Heart left ventricle (tissue), 16 donors: ENCODE measurements at regions not wholly inside any gene's neighbourhood (a gene's known extent, or its start where the extent isn't known, plus 50 kb on each side); places are given as distances from the start of the nearest gene placed in this dataset.

ENCODE experiments used
- ATAC-seq, 4 donors: fragments of 200-7000 bp; cut with Tn5 transposase; one replicate each; pipeline ENCODE4 v1.9.1; 2020 to 2022; ENCODE audit warnings: moderate library complexity in 4 of 4, mild to moderate bottlenecking in 3 of 4, moderate number of reproducible peaks in 1 of 4
- DNase-seq, 5 donors: peaks; one replicate each; pipeline ENCODE4 v3.0.0-alpha.2; 2020
- H3K27ac ChIP-seq, 12 donors: fragments of 200-600 bp; sonication (generic) in 4 of 12; one replicate each; pipeline versions ENCODE4 v1.5.0 to v1.8.0; 2016 to 2022; ENCODE audit warnings: mild to moderate bottlenecking in 2 of 12
- H3K27me3 ChIP-seq, 9 donors: fragments of 200-600 bp; sonication (generic) in 2 of 9; one replicate each; pipeline versions ENCODE4 v1.5.1 to v1.8.0; 2016 to 2022; ENCODE audit warnings: mild to moderate bottlenecking in 3 of 9
- H3K36me3 ChIP-seq, 9 donors: fragments of 200-600 bp; sonication (generic) in 2 of 9; one replicate each; pipeline versions ENCODE4 v1.5.0 to v1.8.0; 2018 to 2022; ENCODE audit warnings: mild to moderate bottlenecking in 2 of 9
- H3K4me1 ChIP-seq, 12 donors: fragments of 200-600 bp; sonication (generic) in 4 of 12; one replicate each; pipeline versions ENCODE4 v1.5.0 to v1.8.0; 2016 to 2022; ENCODE audit warnings: mild to moderate bottlenecking in 3 of 12
- H3K4me3 ChIP-seq, 12 donors: fragments of 200-600 bp; sonication (generic) in 4 of 12; one replicate each; pipeline versions ENCODE4 v1.5.0 to v1.8.0; 2017 to 2022; ENCODE audit warnings: mild to moderate bottlenecking in 9 of 12, moderate library complexity in 4 of 12
- H3K9me3 ChIP-seq, 12 donors: fragments of 200-600 bp; sonication (generic) in 4 of 12; one replicate each; pipeline versions ENCODE4 v1.5.0 to v1.8.0; 2016 to 2022; ENCODE audit warnings: mild to moderate bottlenecking in 1 of 12
- CTCF ChIP-seq, 12 donors: fragments of 200-600 bp; sonication (generic) in 4 of 12; IDR thresholded peaks; one replicate each; pipeline versions ENCODE4 v1.5.0 to v1.8.0; 2018 to 2022; ENCODE audit warnings: antibody characterized with exemption in 12 of 12, mild to moderate bottlenecking in 5 of 12
- POLR2A ChIP-seq, 2 donors: fragments of 450-650 bp; IDR thresholded peaks; one replicate each; pipeline ENCODE4 v1.6.1; 2017; ENCODE audit warnings: antibody characterized with exemption in 2 of 2, mild to moderate bottlenecking in 2 of 2, moderate library complexity in 2 of 2
- WGBS, 4 donors: extraction: QIAGEN DNeasy Blood & Tissue Kit in 2 of 4; methylation state at CpG; one replicate each; pipeline versions ENCODE4 v1.1.5 to v1.1.7; 2013 to 2018; 5-methylcytosine and 5-hydroxymethylcytosine counted together
- intact Hi-C, 10 donors: fragments of 100-400 bp; cut with DNase I; formaldehyde crosslinking; loops; one replicate each; pipeline versions ENCODE4 v1.11.1 to v1.14.2; 2022
- donor health status: ischemic (EF 13 %, LVEDD 7.1; RV severe dilation, severe dysfunction).
- donor health status: healthy with polysubstance abuse.
- donor health status: DM: no; HTN: yes; CAD: no.
- donor health status: DM: no; HTN: no; CAD: no.
- donor health status: ischemic (EF 25% LVEDD 6.9; RV normal size, moderate dysfunction).
- donor health status: ischemic (EF 25% LVEDD 5.7; RV mildly dilated, moderate dysfunction).
- donor health status: healthy.
- donor health status: DM: yes; HTN: yes; CAD: no.
- donor health status: ischemic (EF 35%, LVEDD 5.7; RV mildly dilated, moderate dysfunction).
- donor health status: nonischemic (EF 11% LVEDD 7.7; RV severe dilation, severe dysfunction).
- donor health status: DM: yes; HTN: yes; CAD: no.
- donor health status: PGD.
- donor health status: ischemic (EF 29% LVEDD 5.4; RV normal size, mild dysfunction).
- donor health status: nonischemic (EF 23%, LVEDD 6.1; RV moderate dilation, normal function).

GRCh38 chr6:15948930-15949900, 179.7 kb upstream of the MYLIP start:
- ATAC-seq, result peak in 2 of 4 donors; percentile 11 to 29
- H3K4me1 ChIP-seq, result peaks cover 0 to 34% (median 15%) of the 10 kb centered on the region in 12 donors
- H3K36me3 ChIP-seq, result no peaks in the 10 kb centered on the region
- no peaks in the 10 kb centered on the region for H3K9me3 ChIP-seq
- no peak for TF ChIP-seq CTCF (IDR thresholded peaks at IDR 0.05)
- TF ChIP-seq POLR2A (IDR thresholded peaks at IDR 0.05), result no peak
- intact Hi-C loops, result no loop called here
- H3K4me3 ChIP-seq, result no peak overlapping the region
- no peak for DNase-seq
- 55 to 65% (median 60%) methylated on average over 10 of the region's 10 CpGs for WGBS, 4 donors
- H3K27me3 ChIP-seq, result no peaks in the 10 kb centered on the region
- no peak overlapping the region for H3K27ac ChIP-seq

- H3K4me1 ChIP-seq, result peaks cover 0 to 21% (median 7%) of the 10 kb centered on the region in 12 donors
- intact Hi-C loops, result no loop called here
- H3K4me3 ChIP-seq, result no peak overlapping the region
- DNase-seq (no peak), ATAC-seq (no peak)
- TF ChIP-seq POLR2A (IDR thresholded peaks at IDR 0.05) (no peak), CTCF (IDR thresholded peaks at IDR 0.05) (no peak)
- no peaks in the 10 kb centered on the region for H3K9me3 ChIP-seq
- H3K27ac ChIP-seq, result no peak overlapping the region
- 97 to 99% (median 98%) methylated on average over 4 of the region's 4 CpGs for WGBS, 4 donors
- H3K36me3 ChIP-seq, result no peaks in the 10 kb centered on the region
- no peaks in the 10 kb centered on the region for H3K27me3 ChIP-seq
Measured at GRCh38 chr6:15947923-15948322, 181.0 kb upstream of the MYLIP start.

- Histone ChIP-seq H3K36me3 (no peaks in the 10 kb centered on the region), H3K27ac (no peak overlapping the region), H3K9me3 (no peaks in the 10 kb centered on the region), H3K4me3 (no peak overlapping the region), H3K27me3 (no peaks in the 10 kb centered on the region), H3K4me1 (peaks cover 0 to 16% (median 3%) of the 10 kb centered on the region in 12 donors)
- ATAC-seq (no peak), DNase-seq (no peak)
- no peak for TF ChIP-seq POLR2A (IDR thresholded peaks at IDR 0.05)
- no peak for TF ChIP-seq CTCF (IDR thresholded peaks at IDR 0.05)
- WGBS, 4 donors, result 55 to 100% (median 94%) methylated on average over 1 of the region's 1 CpG
- intact Hi-C loops, result no loop called here
Measured at GRCh38 chr6:15947436-15947835, 181.4 kb upstream of the MYLIP start.

- intact Hi-C loops, result no loop called here
Measured at GRCh38 chr6:15946701-15947385, 182.0 kb upstream of the MYLIP start.

More at GRCh38 chr6:15946701-15947385, 182.0 kb upstream of the MYLIP start:
- ATAC-seq (no peak), DNase-seq (no peak)
- Histone ChIP-seq H3K36me3 (no peaks in the 10 kb centered on the region), H3K9me3 (no peaks in the 10 kb centered on the region), H3K27ac (no peak overlapping the region), H3K4me1 (peaks cover 0 to 10% (median 0%) of the 10 kb centered on the region in 12 donors), H3K4me3 (no peak overlapping the region), H3K27me3 (no peaks in the 10 kb centered on the region)
- no peak for TF ChIP-seq POLR2A (IDR thresholded peaks at IDR 0.05)
- WGBS, 4 donors, result 71 to 97% (median 84%) methylated on average over 4 of the region's 4 CpGs
